ENCODE measurements at regions not wholly inside any gene's neighbourhood (a gene's known extent, or its start where the extent isn't known, plus 50 kb on each side); places are given as distances from the start of the nearest gene placed in this dataset.

DNA sequence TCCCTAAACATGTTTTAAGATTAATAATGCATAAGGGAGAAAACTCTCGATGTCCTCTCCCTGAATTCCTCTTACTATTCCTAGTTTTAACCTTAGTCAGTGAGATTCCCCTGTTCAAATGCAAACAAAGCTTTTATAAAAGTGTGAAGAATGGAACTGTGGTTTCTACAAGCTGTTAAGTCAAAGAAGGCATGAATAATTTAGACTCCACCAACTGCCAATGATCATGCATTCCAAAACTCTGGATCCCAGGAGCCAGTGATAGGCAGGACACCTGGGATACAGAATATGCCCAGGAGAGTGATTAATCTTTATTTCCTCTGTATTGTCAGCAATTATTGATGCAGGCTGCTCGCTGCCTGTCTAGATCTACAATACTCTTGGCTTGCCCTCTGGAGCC is 190.3 kb upstream of the ATF7IP start:
- no peak for DNase-seq
- Mint-ChIP-seq H3K27ac (no peak overlapping the region), H3K4me3 (no peak overlapping the region), H3K4me1 (no peaks in the 10 kb centered on the region), H3K36me3 (no peaks in the 10 kb centered on the region), H3K9me3 (no peaks in the 10 kb centered on the region), H3K27me3 (peaks cover 4% of the 10 kb centered on the region)
- CTCF ChIA-PET, result no interaction called here

GRCh38 chr12:14185427-14186192 is 179.9 kb upstream of the ATF7IP start:
- H3K4me1 Mint-ChIP-seq, result no peaks in the 10 kb centered on the region
- H3K27me3 Mint-ChIP-seq, result peaks cover 6% of the 10 kb centered on the region
- CTCF ChIA-PET, result interaction anchor here (0.6 to 4.1 kb wide), 18 partner anchors 12 to 881 kb away, joined by 3 to 16 read pairs (median 3); no protein-coding TSS in a partner anchor
- H3K4me3 Mint-ChIP-seq, result no peak overlapping the region
- no peaks in the 10 kb centered on the region for H3K9me3 Mint-ChIP-seq
- peak; percentile 27 for DNase-seq
- H3K27ac Mint-ChIP-seq, result no peak overlapping the region
- no peaks in the 10 kb centered on the region for H3K36me3 Mint-ChIP-seq

DNA sequence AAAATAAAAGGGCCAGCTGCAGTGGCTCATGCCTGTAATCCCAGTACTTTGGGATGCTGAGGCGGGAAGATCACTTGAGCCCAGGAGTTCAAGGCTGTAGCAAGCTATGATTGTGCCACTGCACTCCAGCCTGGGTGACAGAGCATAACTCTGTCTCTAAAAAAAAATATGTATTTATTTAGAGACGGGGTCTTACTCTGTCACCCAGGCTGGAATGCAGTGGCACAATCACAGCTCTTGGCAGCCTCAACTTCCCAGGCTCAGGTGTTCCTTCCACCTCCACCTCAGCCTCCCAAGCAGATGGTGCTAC is 179.3 kb upstream of the ATF7IP start:
- H3K27me3 Mint-ChIP-seq, result peaks cover 7% of the 10 kb centered on the region
- H3K9me3 Mint-ChIP-seq, result no peaks in the 10 kb centered on the region
- CTCF ChIA-PET, result interaction anchor here (0.6 to 4.1 kb wide), 17 partner anchors 12 to 881 kb away, joined by 3 to 16 read pairs (median 3); no protein-coding TSS in a partner anchor
- H3K4me1 Mint-ChIP-seq, result no peaks in the 10 kb centered on the region
- no peak overlapping the region for H3K4me3 Mint-ChIP-seq
- H3K36me3 Mint-ChIP-seq, result no peaks in the 10 kb centered on the region
- DNase-seq, result no peak
- no peak overlapping the region for H3K27ac Mint-ChIP-seq

DNA sequence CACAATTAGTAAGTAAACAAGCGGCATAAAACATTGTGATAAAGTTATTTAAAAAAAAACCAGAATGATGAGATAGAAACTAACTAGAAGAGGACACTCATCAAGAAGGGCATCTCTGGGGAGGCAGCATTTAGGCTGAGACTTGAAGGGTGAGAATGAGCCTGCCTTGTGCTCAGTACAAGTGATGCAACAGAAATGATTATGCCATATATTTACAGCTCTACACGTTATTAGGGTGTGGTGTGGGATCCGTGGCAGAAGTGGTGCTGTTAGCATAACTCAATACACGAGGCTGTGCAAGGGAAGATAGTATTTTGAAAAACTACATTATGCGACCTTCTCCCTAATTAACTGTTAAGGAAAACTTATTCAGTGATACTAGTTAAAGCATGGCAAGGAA is 178.5 kb upstream of the ATF7IP start:
- DNase-seq, result no peak
- H3K36me3 Mint-ChIP-seq, result no peaks in the 10 kb centered on the region
- CTCF ChIA-PET, result interaction anchor here (4.1 kb wide), 1 partner anchor 432 kb away, joined by 16 read pairs; no protein-coding TSS in a partner anchor
- no peak overlapping the region for H3K27ac Mint-ChIP-seq
- no peak overlapping the region for H3K4me3 Mint-ChIP-seq
- H3K9me3 Mint-ChIP-seq, result no peaks in the 10 kb centered on the region
- H3K27me3 Mint-ChIP-seq, result peaks cover 7% of the 10 kb centered on the region
- no peaks in the 10 kb centered on the region for H3K4me1 Mint-ChIP-seq

- no peak for DNase-seq
- no peak overlapping the region for H3K27ac Mint-ChIP-seq
- no peaks in the 10 kb centered on the region for H3K9me3 Mint-ChIP-seq
- no peak overlapping the region for H3K4me3 Mint-ChIP-seq
- CTCF ChIA-PET, result no interaction called here
- H3K4me1 Mint-ChIP-seq, result no peaks in the 10 kb centered on the region
- no peaks in the 10 kb centered on the region for H3K36me3 Mint-ChIP-seq
- peaks cover 7% of the 10 kb centered on the region for H3K27me3 Mint-ChIP-seq
Measured at GRCh38 chr12:14187966-14188365, 177.5 kb upstream of the ATF7IP start.

DNA sequence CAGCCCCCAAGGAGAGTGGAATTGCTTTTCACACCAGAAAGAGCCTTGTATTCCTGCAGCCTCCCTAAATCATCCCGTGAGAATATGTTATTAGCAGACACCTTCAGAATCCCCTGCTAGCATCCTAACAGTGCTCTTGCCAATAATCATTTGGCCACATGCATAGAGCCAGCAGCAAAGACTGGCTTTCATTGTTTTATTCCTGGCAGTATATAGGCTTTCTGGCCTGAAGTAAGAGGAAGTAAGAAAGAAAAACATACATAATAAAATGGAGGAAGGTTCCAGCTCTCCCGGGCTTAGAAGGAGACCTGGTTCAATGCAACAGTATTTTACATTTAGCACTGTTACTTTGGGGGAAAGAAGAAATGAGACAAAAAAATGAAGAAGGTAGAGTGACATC is 176.7 kb upstream of the ATF7IP start:
- Mint-ChIP-seq H3K4me1 (no peaks in the 10 kb centered on the region), H3K27ac (no peak overlapping the region)
- CTCF ChIA-PET, result interaction anchor here (0.8 kb wide), 1 partner anchor 49 kb away, joined by 3 read pairs; no protein-coding TSS in a partner anchor

GRCh38 chr12:14190694-14191093 is 174.8 kb upstream of the ATF7IP start:
- Mint-ChIP-seq H3K27ac (no peak overlapping the region), H3K27me3 (peaks cover 6% of the 10 kb centered on the region), H3K36me3 (no peaks in the 10 kb centered on the region), H3K4me3 (no peak overlapping the region), H3K9me3 (no peaks in the 10 kb centered on the region), H3K4me1 (no peaks in the 10 kb centered on the region)
- CTCF ChIA-PET, result no interaction called here
- no peak for DNase-seq

More for the DNA sequence above, 176.7 kb upstream of the ATF7IP start:
- Mint-ChIP-seq H3K36me3 (no peaks in the 10 kb centered on the region), H3K9me3 (no peaks in the 10 kb centered on the region), H3K27me3 (peaks cover 7% of the 10 kb centered on the region), H3K4me3 (no peak overlapping the region)
- DNase-seq, result no peak

DNA sequence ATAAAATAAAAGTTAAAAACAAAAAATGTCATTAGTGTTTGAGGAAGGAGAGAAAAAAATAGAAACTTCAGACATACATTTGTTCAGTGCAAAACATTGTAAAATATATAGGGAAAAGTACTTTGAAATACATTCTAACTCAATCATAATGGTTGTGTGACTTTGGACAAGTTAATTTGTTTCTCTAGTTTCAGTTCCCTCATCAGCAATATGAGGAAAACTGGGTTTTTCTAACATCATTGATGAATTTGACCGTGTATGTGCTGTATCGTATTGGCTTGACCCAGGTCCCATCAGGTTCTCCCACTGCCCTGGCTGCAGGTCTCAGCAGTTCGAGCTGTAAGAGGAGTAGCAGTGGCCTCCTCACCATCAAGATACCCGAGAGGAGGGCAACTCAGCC is 173.9 kb upstream of the ATF7IP start:
- no peak overlapping the region for H3K27ac Mint-ChIP-seq
- no peaks in the 10 kb centered on the region for H3K4me1 Mint-ChIP-seq
- H3K4me3 Mint-ChIP-seq, result no peak overlapping the region
- no peaks in the 10 kb centered on the region for H3K9me3 Mint-ChIP-seq
- CTCF ChIA-PET, result no interaction called here
- no peaks in the 10 kb centered on the region for H3K36me3 Mint-ChIP-seq
- no peak for DNase-seq
- peaks cover 4% of the 10 kb centered on the region for H3K27me3 Mint-ChIP-seq

DNA sequence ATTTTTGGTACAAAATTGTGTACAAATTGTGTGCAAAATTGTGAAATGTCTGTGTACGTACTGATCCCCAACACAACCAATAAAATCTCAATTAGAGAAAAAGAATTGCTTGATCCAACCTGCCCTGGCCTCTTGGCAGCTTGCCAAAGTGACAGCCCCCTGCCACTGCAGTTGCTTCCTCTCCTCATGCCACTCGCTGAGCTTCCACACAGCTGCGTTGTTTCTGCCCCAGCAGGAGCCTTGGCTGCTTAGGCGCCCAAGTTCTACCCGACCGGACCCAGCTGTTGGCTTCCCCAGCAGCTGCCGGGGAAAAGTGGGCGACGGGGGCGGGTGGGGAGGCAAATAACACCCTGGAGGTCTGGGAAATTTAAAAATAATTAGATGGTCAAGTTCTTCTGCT is 171.8 kb upstream of the ATF7IP start:
- H3K27ac Mint-ChIP-seq, result no peak overlapping the region
- no peak overlapping the region for H3K4me3 Mint-ChIP-seq
- H3K27me3 Mint-ChIP-seq, result peaks cover 4% of the 10 kb centered on the region
- no peaks in the 10 kb centered on the region for H3K9me3 Mint-ChIP-seq
- no peaks in the 10 kb centered on the region for H3K4me1 Mint-ChIP-seq
- CTCF ChIA-PET, result no interaction called here
- no peaks in the 10 kb centered on the region for H3K36me3 Mint-ChIP-seq
- no peak for DNase-seq

- no peak for DNase-seq
- CTCF ChIA-PET, result interaction anchor here (1.1 kb wide), 1 partner anchor 27 kb away, joined by 3 read pairs; no protein-coding TSS in a partner anchor
- H3K27ac Mint-ChIP-seq, result no peak overlapping the region
- H3K27me3 Mint-ChIP-seq, result peaks cover 4% of the 10 kb centered on the region
- no peaks in the 10 kb centered on the region for H3K36me3 Mint-ChIP-seq
- no peaks in the 10 kb centered on the region for H3K4me1 Mint-ChIP-seq
- H3K9me3 Mint-ChIP-seq, result no peaks in the 10 kb centered on the region
- no peak overlapping the region for H3K4me3 Mint-ChIP-seq
Measured at GRCh38 chr12:14194572-14194971, 170.9 kb upstream of the ATF7IP start.

DNA sequence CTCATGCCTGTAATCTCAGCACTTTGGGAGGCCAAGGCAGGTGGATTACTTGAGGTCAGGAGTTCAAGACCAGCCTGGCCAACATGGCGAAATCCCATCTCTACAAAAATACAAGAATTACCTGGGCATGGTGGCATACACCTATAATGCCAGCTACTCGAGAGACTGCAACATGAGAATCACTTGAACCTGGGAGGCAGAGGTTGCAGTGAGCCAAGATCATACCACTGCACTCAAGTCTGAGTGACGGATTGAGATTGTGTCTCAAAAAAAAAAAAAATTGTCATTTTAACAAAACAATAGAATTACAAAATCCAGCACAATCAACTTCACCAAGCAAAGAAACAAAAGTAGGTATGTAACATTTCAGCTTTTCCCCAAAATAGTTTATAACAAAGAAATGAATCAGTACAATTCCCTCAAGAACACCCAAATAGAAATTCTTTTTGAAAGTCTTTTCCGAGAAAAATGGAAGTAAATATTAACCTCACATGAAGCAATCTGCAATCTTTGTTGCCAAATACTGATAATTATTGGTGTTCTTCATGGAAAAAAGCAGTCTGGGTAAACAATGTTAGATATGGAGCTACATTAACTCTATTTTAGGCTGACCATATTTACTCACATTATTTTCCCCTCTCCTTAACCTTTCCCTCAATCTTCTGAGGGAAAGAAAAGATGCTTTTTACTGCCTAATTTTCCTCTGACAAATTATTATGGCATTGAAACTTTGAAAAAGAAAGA is 165.9 kb upstream of the ATF7IP start:
- Mint-ChIP-seq H3K27ac (no peak overlapping the region), H3K9me3 (no peaks in the 10 kb centered on the region), H3K27me3 (no peaks in the 10 kb centered on the region), H3K4me1 (no peaks in the 10 kb centered on the region), H3K36me3 (no peaks in the 10 kb centered on the region), H3K4me3 (no peak overlapping the region)
- CTCF ChIA-PET, result no interaction called here
- no peak for DNase-seq

- Mint-ChIP-seq H3K27me3 (no peaks in the 10 kb centered on the region), H3K9me3 (no peaks in the 10 kb centered on the region), H3K36me3 (no peaks in the 10 kb centered on the region), H3K4me3 (no peak overlapping the region), H3K27ac (no peak overlapping the region), H3K4me1 (no peaks in the 10 kb centered on the region)
- CTCF ChIA-PET, result no interaction called here
- no peak for DNase-seq
Measured at GRCh38 chr12:14200598-14200997, 164.9 kb upstream of the ATF7IP start.

- no peaks in the 10 kb centered on the region for H3K27me3 Mint-ChIP-seq
- peaks cover under 1% of the 10 kb centered on the region for H3K9me3 Mint-ChIP-seq
- CTCF ChIA-PET, result no interaction called here
- H3K4me3 Mint-ChIP-seq, result no peak overlapping the region
- no peak for DNase-seq
- no peaks in the 10 kb centered on the region for H3K4me1 Mint-ChIP-seq
- H3K27ac Mint-ChIP-seq, result no peak overlapping the region
- no peaks in the 10 kb centered on the region for H3K36me3 Mint-ChIP-seq
Measured at GRCh38 chr12:14201291-14201690, 164.2 kb upstream of the ATF7IP start.

DNA sequence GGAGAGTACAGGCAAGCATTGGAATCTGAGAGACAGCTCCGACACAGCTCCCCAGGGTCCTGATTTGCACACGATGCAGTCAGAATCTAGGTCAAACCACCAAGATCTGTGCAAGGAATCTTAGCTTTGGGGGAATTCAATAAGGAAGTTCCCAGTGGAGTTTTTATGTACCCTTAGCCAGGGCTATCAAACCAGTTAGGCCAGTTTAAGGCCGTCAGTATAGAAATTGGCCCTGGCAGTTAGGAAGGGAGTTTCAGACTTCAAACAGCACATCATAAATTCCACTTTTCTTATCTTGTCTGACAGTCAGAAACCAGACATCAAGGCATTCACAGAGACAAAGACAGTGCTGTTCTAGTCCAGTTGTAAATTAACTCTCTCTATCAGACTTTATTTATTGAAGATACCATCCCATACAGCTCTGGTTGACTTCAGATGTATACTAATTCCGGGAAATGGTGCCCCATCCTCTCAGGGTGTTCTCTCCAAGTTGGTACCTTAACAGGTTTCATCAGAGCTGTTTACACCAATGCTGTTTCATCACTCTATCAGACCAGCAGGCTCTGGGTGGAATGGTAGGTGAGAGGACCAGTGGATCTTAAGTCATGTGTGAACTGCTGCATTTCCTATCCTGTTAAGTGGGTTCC is 157.5 kb upstream of the ATF7IP start:
- peaks cover 2% of the 10 kb centered on the region for H3K9me3 Mint-ChIP-seq
- H3K36me3 Mint-ChIP-seq, result no peaks in the 10 kb centered on the region
- CTCF ChIA-PET, result no interaction called here
- H3K27ac Mint-ChIP-seq, result no peak overlapping the region
- DNase-seq, result no peak
- no peak overlapping the region for H3K4me3 Mint-ChIP-seq
- no peaks in the 10 kb centered on the region for H3K4me1 Mint-ChIP-seq
- H3K27me3 Mint-ChIP-seq, result no peaks in the 10 kb centered on the region
